GM21529 (cell line): ENCODE measurements at regions not wholly inside any gene's neighbourhood (a gene's known extent, or its start where the extent isn't known, plus 50 kb on each side); places are given as distances from the start of the nearest gene placed in this dataset.
"Not testable (repeated sequence)": the region's sequence is repeated elsewhere in the genome, so short reads cannot be mapped to it uniquely, and the experiment has no call there.

Source experiments
- ATAC-seq: cut with Tn5 transposase; IDR thresholded peaks from one replicate; pipeline ENCODE4 v1.9.1; 2021; ENCODE audit not compliant: unreplicated experiment

DNA sequence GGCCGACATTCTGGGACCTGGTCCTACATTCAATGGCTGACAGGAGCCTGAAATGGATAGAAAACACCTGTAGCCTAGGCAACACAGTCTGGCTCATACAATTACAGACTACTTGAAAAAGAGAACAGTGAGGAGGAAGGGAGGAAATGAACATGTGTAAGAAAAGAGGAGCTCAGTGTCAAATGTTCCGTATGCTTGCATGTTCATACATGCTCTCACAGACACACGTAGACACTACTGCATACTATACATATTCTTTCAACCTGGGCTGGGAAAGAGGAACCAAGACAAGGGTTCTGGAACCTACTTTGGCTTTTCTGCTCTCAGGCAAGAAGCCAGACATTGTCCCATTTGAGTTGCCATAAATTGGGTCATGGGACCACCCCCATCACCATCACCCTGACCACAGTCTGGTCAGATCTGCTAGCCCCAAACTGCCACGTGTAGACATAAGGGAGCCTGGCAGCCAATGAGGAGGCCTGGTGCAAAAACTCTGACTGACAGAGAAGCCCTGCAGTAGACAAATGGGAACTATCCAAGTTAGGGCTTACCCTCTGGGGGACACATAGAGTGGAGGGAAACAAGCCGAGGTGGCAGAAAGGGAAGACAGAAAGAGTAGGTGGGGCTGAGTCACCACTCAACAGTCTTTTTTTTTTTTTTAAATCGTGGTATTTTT lies 310.0 kb downstream of the SHQ1 start:
- peak; percentile 58 for ATAC-seq

- no peak for ATAC-seq
Measured at GRCh38 chr3:72537448-72537847, 310.8 kb downstream of the SHQ1 start.

DNA sequence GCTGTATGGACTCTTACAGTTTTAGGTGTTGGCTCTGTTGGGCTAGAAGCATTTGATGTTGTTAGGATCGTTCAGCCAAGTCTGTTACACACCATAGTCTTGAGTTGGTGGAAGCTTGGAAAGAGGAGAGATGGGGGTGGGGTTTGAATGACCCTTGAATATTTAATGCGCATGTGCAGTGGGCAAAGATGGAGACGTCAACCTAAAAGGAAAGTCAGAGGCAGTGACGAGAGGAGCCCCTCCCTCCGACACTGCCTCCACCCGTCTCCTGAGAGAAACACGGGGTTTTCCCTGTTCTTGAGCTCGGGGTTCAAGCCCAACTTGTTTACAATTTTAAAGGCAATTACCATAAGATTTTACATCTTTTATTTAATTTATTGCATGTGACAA lies 311.4 kb downstream of the SHQ1 start:
- ATAC-seq, result no peak

- ATAC-seq, result no peak
Measured at GRCh38 chr3:72536206-72536877, 311.9 kb downstream of the SHQ1 start.

- ATAC-seq, result no peak
Measured at GRCh38 chr3:72535772-72536171, 312.5 kb downstream of the SHQ1 start.

DNA sequence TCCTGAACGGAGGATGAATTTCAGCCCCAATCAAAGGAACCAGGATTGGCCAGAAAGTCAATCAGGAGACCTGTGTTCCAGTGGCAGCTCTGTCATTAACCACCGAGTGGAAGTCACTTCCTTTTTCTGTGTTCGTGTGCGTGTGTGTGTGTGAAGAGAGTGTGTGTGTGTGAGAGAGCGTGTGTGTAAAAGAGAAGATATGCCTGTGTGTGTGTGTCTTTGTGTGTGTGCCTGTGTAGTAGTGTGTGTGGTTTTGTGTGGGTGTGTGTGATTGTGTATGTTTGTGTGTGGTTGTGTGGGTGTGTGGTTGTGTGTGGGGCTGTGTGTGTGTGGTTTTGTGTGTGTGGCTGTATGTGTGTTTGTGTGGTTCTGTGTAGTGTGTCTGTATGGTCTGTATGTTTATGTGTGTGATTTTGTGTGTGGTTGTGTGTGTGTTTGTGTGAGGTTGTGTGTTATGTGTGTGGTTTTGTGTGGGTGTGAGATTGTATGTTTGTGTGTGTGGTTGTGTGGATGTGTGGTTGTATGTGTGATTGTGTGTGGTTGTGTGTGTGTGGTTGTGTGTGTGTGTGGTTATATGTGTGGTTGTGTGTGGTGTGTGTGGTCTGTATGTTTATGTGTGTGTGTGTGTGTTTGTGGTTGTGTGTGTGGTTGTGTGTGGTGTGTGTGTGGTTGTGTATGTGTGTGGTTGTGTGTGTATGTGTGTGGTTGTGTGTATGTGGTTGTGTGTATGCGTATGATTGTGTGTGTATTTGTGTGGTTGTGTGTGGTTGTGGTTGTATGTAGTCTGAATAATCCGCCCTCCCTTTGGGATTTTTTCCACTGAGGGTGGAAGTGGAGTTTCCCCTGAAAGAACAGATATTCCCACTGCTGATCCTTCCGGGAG lies 314.4 kb downstream of the SHQ1 start:
- ATAC-seq, result no peak

- no peak for ATAC-seq
Measured at GRCh38 chr3:72530426-72530825, 317.8 kb downstream of the SHQ1 start.

GRCh38 chr3:72529081-72529480 lies 319.2 kb downstream of the SHQ1 start:
- ATAC-seq, result no peak

GRCh38 chr3:72523429-72524151 lies 324.7 kb downstream of the SHQ1 start:
- ATAC-seq, result peak; percentile 89

GRCh38 chr3:72520690-72521308 lies 327.4 kb downstream of the SHQ1 start:
- peak; percentile 56 for ATAC-seq

DNA sequence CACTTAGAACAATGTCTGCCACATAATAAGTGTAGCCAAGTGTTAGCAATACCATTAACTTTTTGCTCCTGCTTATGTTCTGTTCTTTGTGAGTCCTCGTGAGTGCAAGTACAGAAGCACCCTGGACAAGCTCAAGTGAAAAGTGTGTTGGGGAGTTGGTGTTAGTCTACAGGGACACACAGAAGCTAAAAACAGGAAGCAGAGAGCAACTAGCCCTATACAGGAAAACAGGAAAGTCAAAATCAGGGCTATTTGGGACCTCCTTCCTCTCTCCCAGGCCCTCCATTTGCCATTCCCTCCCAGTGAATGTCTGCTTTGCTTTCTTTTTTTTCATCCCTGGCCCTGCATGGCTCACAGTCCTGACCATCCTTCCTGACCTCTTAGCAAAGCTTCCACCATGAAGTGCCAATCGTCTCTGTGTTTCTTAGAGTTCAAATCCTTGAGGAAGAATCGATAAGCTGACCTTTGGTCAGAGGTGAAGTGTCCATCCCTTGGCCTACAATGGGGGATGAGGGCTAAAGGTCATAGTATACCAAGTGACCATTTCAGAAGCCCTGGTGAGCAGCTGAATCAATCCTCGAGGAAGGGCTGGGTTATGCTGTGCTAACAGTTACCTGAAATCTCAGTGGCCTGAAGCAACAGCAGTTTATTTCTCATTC lies 328.2 kb downstream of the SHQ1 start:
- no peak for ATAC-seq

GRCh38 chr3:72517921-72518424 lies 330.3 kb downstream of the SHQ1 start:
- no peak for ATAC-seq

DNA sequence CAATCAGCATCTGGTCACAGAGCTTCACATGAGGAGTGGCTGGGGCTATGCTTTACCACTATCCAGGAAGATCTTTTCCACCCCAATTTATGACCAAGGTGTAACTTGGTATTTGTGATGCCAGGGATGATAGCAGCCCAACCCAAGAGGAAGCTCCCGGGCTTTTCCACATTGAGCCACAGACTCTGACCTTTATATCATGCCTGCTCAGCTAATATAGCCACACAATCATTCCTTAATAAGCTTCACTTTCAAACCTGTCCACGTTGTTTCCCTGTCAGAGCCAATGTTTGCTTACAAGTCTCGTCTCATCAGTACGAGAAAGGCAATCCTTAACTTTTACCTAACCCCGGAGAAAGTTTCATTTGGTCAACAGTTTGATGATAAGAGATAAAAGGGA lies 330.9 kb downstream of the SHQ1 start:
- ATAC-seq, result no peak

- ATAC-seq, result no peak
Measured at GRCh38 chr3:72516361-72516760, 331.9 kb downstream of the SHQ1 start.

GRCh38 chr3:72515941-72516340 lies 332.3 kb downstream of the SHQ1 start:
- ATAC-seq, result no peak

- ATAC-seq, result no peak
Measured at GRCh38 chr3:72515281-72515680, 333.0 kb downstream of the SHQ1 start.

DNA sequence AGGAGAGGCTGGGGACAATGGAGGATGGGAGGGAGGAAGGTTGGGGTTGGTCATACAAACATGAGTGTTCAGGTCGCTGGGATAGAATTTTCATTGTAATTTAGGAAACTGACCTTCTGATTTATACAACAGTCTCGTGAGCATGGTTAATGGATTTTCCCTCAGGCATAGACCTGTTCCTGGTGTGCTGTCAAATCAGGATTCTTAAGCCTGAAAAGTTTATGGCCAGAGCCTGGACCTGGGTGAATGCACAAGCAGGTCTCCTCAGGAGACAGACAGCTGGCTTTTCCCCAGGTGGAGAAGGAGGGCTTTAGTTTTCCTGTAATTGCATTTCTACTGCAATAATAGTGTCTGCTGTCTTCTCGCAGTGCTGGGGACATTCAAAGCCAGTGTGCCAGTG lies 338.0 kb downstream of the SHQ1 start:
- no peak for ATAC-seq

GRCh38 chr3:72505539-72506405 lies 342.5 kb downstream of the SHQ1 start:
- ATAC-seq, result no peak

DNA sequence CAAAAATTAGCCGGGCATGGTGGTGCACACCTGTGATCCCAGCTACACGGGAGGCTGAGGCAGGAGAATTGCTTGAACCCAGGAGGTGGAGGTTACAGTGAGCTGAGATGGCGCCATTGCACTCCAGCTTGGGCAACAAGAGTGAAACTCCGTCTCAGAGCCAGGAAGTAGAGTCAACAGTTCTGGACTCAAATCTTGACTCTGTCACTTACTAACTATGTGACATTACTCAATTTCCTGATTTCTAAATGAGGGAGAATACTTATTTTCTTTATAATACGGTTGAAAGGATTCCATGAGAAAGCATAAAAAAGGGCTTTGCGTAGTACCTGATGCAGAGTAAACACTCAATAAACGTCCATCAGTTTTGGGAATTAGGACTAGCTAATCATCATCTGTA lies 350.7 kb downstream of the SHQ1 start:
- not testable (repeated sequence) for ATAC-seq
